Stomach (tissue), 8 donors: ENCODE measurements at regions not wholly inside any gene's neighbourhood (a gene's known extent, or its start where the extent isn't known, plus 50 kb on each side); places are given as distances from the start of the nearest gene placed in this dataset.

ENCODE experiments used
- DNase-seq, 2 donors: peaks; one replicate each; pipeline versions ENCODE4 v3.0.0 to v3.0.0-alpha.2; 2013 to 2019
- H3K27ac ChIP-seq, 5 donors: fragments of 200-600 bp in 4 of 5; sonication (generic) in 4 of 5; one replicate each; pipeline ENCODE4 v1.5.1; 2013 to 2019; ENCODE audit warnings: mild to moderate bottlenecking in 1 of 5, moderate library complexity in 1 of 5
- H3K27me3 ChIP-seq, 3 donors: fragments of 200-600 bp; sonication (generic); one replicate each; pipeline ENCODE4 v1.5.1; 2017 to 2019; ENCODE audit warnings: mixed run types in 1 of 3
- H3K36me3 ChIP-seq, 4 donors: fragments of 200-600 bp; sonication (generic); 1 replicate in 3 of 4; 2 replicates in 1 of 4; pipeline ENCODE4 v1.5.1; 2016 to 2019
- H3K4me1 ChIP-seq, 4 donors: fragments of 200-600 bp; sonication (generic); one replicate each; pipeline ENCODE4 v1.5.1; 2016 to 2019
- H3K4me3 ChIP-seq, 4 donors: fragments of 200-600 bp; sonication (generic) in 3 of 4; one replicate each; pipeline ENCODE4 v1.5.1; 2016 to 2019; ENCODE audit warnings: mild to moderate bottlenecking in 1 of 4
- H3K9me3 ChIP-seq, 4 donors: fragments of 200-600 bp; sonication (generic); one replicate each; pipeline ENCODE4 v1.5.1; 2016 to 2019
- CTCF ChIP-seq, 7 experiments: fragments of 450-650 bp in 4 of 7; fragments of 200-600 bp in 3 of 7; sonication (generic) in 3 of 7; IDR thresholded peaks; one replicate each; pipeline ENCODE4 v1.5.1; 2016 to 2019; ENCODE audit warnings: antibody characterized with exemption in 7 of 7, control low read depth in 2 of 7, mild to moderate bottlenecking in 1 of 7
- EP300 ChIP-seq: sonication (generic); formaldehyde crosslinking; IDR thresholded peaks from one replicate; pipeline ENCODE4 v1.6.1; 2017; ENCODE audit warnings: antibody characterized with exemption
- POLR2A ChIP-seq, 4 donors: fragments of 450-650 bp; IDR thresholded peaks; one replicate each; pipeline ENCODE4 v1.6.1; 2016; ENCODE audit warnings: antibody characterized with exemption in 4 of 4, control low read depth in 2 of 4, mild to moderate bottlenecking in 1 of 4, moderate library complexity in 1 of 4
- POLR2AphosphoS5 ChIP-seq, 3 donors: sonication (generic); formaldehyde crosslinking; IDR thresholded peaks; one replicate each; pipeline ENCODE4 v1.6.1; 2016; ENCODE audit warnings: antibody characterized with exemption in 3 of 3
- WGBS, 5 donors: extraction: QIAGEN DNeasy Blood & Tissue Kit in 3 of 5; methylation state at CpG; one replicate each; pipeline versions ENCODE4 v1.1.5 to v1.1.7; 2013 to 2018; 5-methylcytosine and 5-hydroxymethylcytosine counted together
- intact Hi-C: fragments of 100-400 bp; cut with DNase I; formaldehyde crosslinking; loops from one replicate; pipeline ENCODE4 v1.15.1; 2023; ENCODE audit warnings: low total_unique reads
- donor health status: healthy with polysubstance abuse.
- donor health status: Bipolar disorder and iron deficiency.
- donor health status: healthy.

GRCh38 chr19:30310602-30311263 is 61.5 kb upstream of the ZNF536 start:
- 74 to 80% (median 80%) methylated on average over 12 to 16 of the region's 16 CpGs for WGBS, 5 donors
- Histone ChIP-seq H3K27me3 (peaks cover 0 to 17% (median 0%) of the 10 kb centered on the region in 3 donors), H3K36me3 (no peaks in the 10 kb centered on the region), H3K27ac (no peak overlapping the region), H3K4me3 (no peak overlapping the region), H3K9me3 (peaks cover 0 to 12% (median 0%) of the 10 kb centered on the region in 4 donors), H3K4me1 (no peaks in the 10 kb centered on the region)
- TF ChIP-seq POLR2A (IDR thresholded peaks at IDR 0.05) (no peak), POLR2AphosphoS5 (IDR thresholded peaks at IDR 0.05) (no peak), CTCF (IDR thresholded peaks at IDR 0.05) (no peak), EP300 (no peak)
- intact Hi-C loops = no loop called here
- no peak for DNase-seq

GRCh38 chr19:30311911-30312310 is 60.3 kb upstream of the ZNF536 start:
- no peak overlapping the region for H3K4me3 ChIP-seq
- DNase-seq = no peak
- no peaks in the 10 kb centered on the region for H3K4me1 ChIP-seq
- intact Hi-C loops = no loop called here
- no peak overlapping the region for H3K27ac ChIP-seq
- peaks cover 0 to 23% (median 3%) of the 10 kb centered on the region in 4 donors for H3K9me3 ChIP-seq
- H3K27me3 ChIP-seq = peaks cover 0 to 17% (median 0%) of the 10 kb centered on the region in 3 donors
- no peak for TF ChIP-seq EP300
- TF ChIP-seq CTCF (IDR thresholded peaks at IDR 0.05) = no peak
- no peak for TF ChIP-seq POLR2AphosphoS5 (IDR thresholded peaks at IDR 0.05)
- no peaks in the 10 kb centered on the region for H3K36me3 ChIP-seq
- 84 to 90% (median 85%) methylated on average over 7 of the region's 7 CpGs for WGBS, 5 donors

- Histone ChIP-seq H3K4me3 (no peak overlapping the region), H3K27ac (no peak overlapping the region), H3K36me3 (no peaks in the 10 kb centered on the region), H3K27me3 (peaks cover 0 to 17% (median 0%) of the 10 kb centered on the region in 3 donors), H3K9me3 (peaks cover 0 to 23% (median 3%) of the 10 kb centered on the region in 4 donors), H3K4me1 (no peaks in the 10 kb centered on the region)
- no peak for DNase-seq
- TF ChIP-seq EP300 (no peak), CTCF (IDR thresholded peaks at IDR 0.05) (no peak), POLR2A (IDR thresholded peaks at IDR 0.05) (no peak), POLR2AphosphoS5 (IDR thresholded peaks at IDR 0.05) (no peak)
- intact Hi-C loops = no loop called here
- WGBS, 5 donors = 73 to 91% (median 84%) methylated on average over 10 to 14 of the region's 14 CpGs
Measured at GRCh38 chr19:30312582-30313352, 59.4 kb upstream of the ZNF536 start.

GRCh38 chr19:30313353-30313750 is 58.8 kb upstream of the ZNF536 start:
- no peak for DNase-seq
- no peaks in the 10 kb centered on the region for H3K4me1 ChIP-seq
- H3K27ac ChIP-seq = no peak overlapping the region
- intact Hi-C loops = no loop called here
- TF ChIP-seq POLR2A (IDR thresholded peaks at IDR 0.05) (no peak), CTCF (IDR thresholded peaks at IDR 0.05) (no peak), POLR2AphosphoS5 (IDR thresholded peaks at IDR 0.05) (no peak), EP300 (no peak)
- no peaks in the 10 kb centered on the region for H3K36me3 ChIP-seq
- peaks cover 0 to 23% (median 3%) of the 10 kb centered on the region in 4 donors for H3K9me3 ChIP-seq
- WGBS, 5 donors = 76 to 89% (median 88%) methylated on average over 2 of the region's 2 CpGs
- peaks cover 0 to 17% (median 0%) of the 10 kb centered on the region in 3 donors for H3K27me3 ChIP-seq
- no peak overlapping the region for H3K4me3 ChIP-seq
